ENCODE measurements at regions not wholly inside any gene's neighbourhood (a gene's known extent, or its start where the extent isn't known, plus 50 kb on each side); places are given as distances from the start of the nearest gene placed in this dataset.

- H3K36me3 ChIP-seq (ENCODE audit: insufficient read depth, low read length): no peaks in the 10 kb centered on the region
- no peaks in the 10 kb centered on the region for H3K27me3 ChIP-seq (ENCODE audit: insufficient read depth, low read length, poor library complexity)
- H3K4me3 ChIP-seq (ENCODE audit: low read depth in 1 of 2, low read length in 2 of 2): no peak overlapping the region
- H3K4me1 ChIP-seq (ENCODE audit: insufficient read depth, low read length): no peaks in the 10 kb centered on the region
- H3K27ac ChIP-seq (ENCODE audit: low read length): no peak overlapping the region
- no peak overlapping the region for H3K9ac ChIP-seq (ENCODE audit: low read depth, low read length)
- no peaks in the 10 kb centered on the region for H4K20me1 ChIP-seq (ENCODE audit: insufficient read depth, low read length)
- DNase-seq: no peak
- TF ChIP-seq EZH2 (IDR thresholded peaks at IDR 0.05; ENCODE audit: borderline replicate concordance, low read depth, low read length, severe bottlenecking) (no peak), CTCF (IDR thresholded peaks at IDR 0.05; ENCODE audit: borderline replicate concordance, extremely low read depth, low read length, poor library complexity, severe bottlenecking) (no peak)
- H3K4me2 ChIP-seq (ENCODE audit: insufficient read depth, low read length): no peak overlapping the region
- no peak for ATAC-seq (ENCODE audit: insufficient read depth, low read depth)
- no peaks in the 10 kb centered on the region for H3K79me2 ChIP-seq (ENCODE audit: insufficient read depth, low read length)
- no peak overlapping the region for H2AFZ ChIP-seq (ENCODE audit: low read depth, low read length)
- H3K9me3 ChIP-seq (ENCODE audit: insufficient read depth, low read length, severe bottlenecking): no peaks in the 10 kb centered on the region
Observed at GRCh38 chr7:67652937-67653336, 656.3 kb downstream of the TYW1 start.

GRCh38 chr7:67653856-67654454 is 657.3 kb downstream of the TYW1 start:
- Histone ChIP-seq H3K4me2 (ENCODE audit: insufficient read depth, low read length) (no peak overlapping the region), H3K4me1 (ENCODE audit: insufficient read depth, low read length) (no peaks in the 10 kb centered on the region), H3K27me3 (ENCODE audit: insufficient read depth, low read length, poor library complexity) (no peaks in the 10 kb centered on the region), H3K9me3 (ENCODE audit: insufficient read depth, low read length, severe bottlenecking) (no peaks in the 10 kb centered on the region), H2AFZ (ENCODE audit: low read depth, low read length) (no peak overlapping the region), H3K79me2 (ENCODE audit: insufficient read depth, low read length) (no peaks in the 10 kb centered on the region), H3K4me3 (ENCODE audit: low read depth in 1 of 2, low read length in 2 of 2) (no peak overlapping the region), H3K27ac (ENCODE audit: low read length) (no peak overlapping the region), H4K20me1 (ENCODE audit: insufficient read depth, low read length) (no peaks in the 10 kb centered on the region), H3K36me3 (ENCODE audit: insufficient read depth, low read length) (no peaks in the 10 kb centered on the region), H3K9ac (ENCODE audit: low read depth, low read length) (no peak overlapping the region)
- ATAC-seq (ENCODE audit: insufficient read depth, low read depth): no peak
- no peak for TF ChIP-seq EZH2 (IDR thresholded peaks at IDR 0.05; ENCODE audit: borderline replicate concordance, low read depth, low read length, severe bottlenecking)
- TF ChIP-seq CTCF (IDR thresholded peaks at IDR 0.05; ENCODE audit: borderline replicate concordance, extremely low read depth, low read length, poor library complexity, severe bottlenecking): no peak
- no peak for DNase-seq

- H3K27me3 ChIP-seq (ENCODE audit: insufficient read depth, low read length, poor library complexity): no peaks in the 10 kb centered on the region
- no peak overlapping the region for H2AFZ ChIP-seq (ENCODE audit: low read depth, low read length)
- no peak for TF ChIP-seq EZH2 (IDR thresholded peaks at IDR 0.05; ENCODE audit: borderline replicate concordance, low read depth, low read length, severe bottlenecking)
- TF ChIP-seq CTCF (IDR thresholded peaks at IDR 0.05; ENCODE audit: borderline replicate concordance, extremely low read depth, low read length, poor library complexity, severe bottlenecking): no peak
- H3K4me2 ChIP-seq (ENCODE audit: insufficient read depth, low read length): no peak overlapping the region
- ATAC-seq (ENCODE audit: insufficient read depth, low read depth) (no peak), DNase-seq (no peak)
- H3K9ac ChIP-seq (ENCODE audit: low read depth, low read length): no peak overlapping the region
- H3K4me1 ChIP-seq (ENCODE audit: insufficient read depth, low read length): no peaks in the 10 kb centered on the region
- H4K20me1 ChIP-seq (ENCODE audit: insufficient read depth, low read length): no peaks in the 10 kb centered on the region
- no peaks in the 10 kb centered on the region for H3K36me3 ChIP-seq (ENCODE audit: insufficient read depth, low read length)
- H3K4me3 ChIP-seq (ENCODE audit: low read depth in 1 of 2, low read length in 2 of 2): no peak overlapping the region
- no peak overlapping the region for H3K27ac ChIP-seq (ENCODE audit: low read length)
- H3K9me3 ChIP-seq (ENCODE audit: insufficient read depth, low read length, severe bottlenecking): no peaks in the 10 kb centered on the region
- no peaks in the 10 kb centered on the region for H3K79me2 ChIP-seq (ENCODE audit: insufficient read depth, low read length)
Observed at GRCh38 chr7:67654642-67655041, 658.0 kb downstream of the TYW1 start.

- Histone ChIP-seq H3K79me2 (ENCODE audit: insufficient read depth, low read length) (no peaks in the 10 kb centered on the region), H2AFZ (ENCODE audit: low read depth, low read length) (no peak overlapping the region), H3K36me3 (ENCODE audit: insufficient read depth, low read length) (no peaks in the 10 kb centered on the region), H3K9ac (ENCODE audit: low read depth, low read length) (no peak overlapping the region), H3K27me3 (ENCODE audit: insufficient read depth, low read length, poor library complexity) (no peaks in the 10 kb centered on the region), H4K20me1 (ENCODE audit: insufficient read depth, low read length) (no peaks in the 10 kb centered on the region), H3K4me1 (ENCODE audit: insufficient read depth, low read length) (no peaks in the 10 kb centered on the region), H3K9me3 (ENCODE audit: insufficient read depth, low read length, severe bottlenecking) (no peaks in the 10 kb centered on the region), H3K4me2 (ENCODE audit: insufficient read depth, low read length) (no peak overlapping the region), H3K4me3 (ENCODE audit: low read depth in 1 of 2, low read length in 2 of 2) (no peak overlapping the region), H3K27ac (ENCODE audit: low read length) (no peak overlapping the region)
- no peak for ATAC-seq (ENCODE audit: insufficient read depth, low read depth)
- DNase-seq: no peak
- TF ChIP-seq EZH2 (IDR thresholded peaks at IDR 0.05; ENCODE audit: borderline replicate concordance, low read depth, low read length, severe bottlenecking) (no peak), CTCF (IDR thresholded peaks at IDR 0.05; ENCODE audit: borderline replicate concordance, extremely low read depth, low read length, poor library complexity, severe bottlenecking) (no peak)
Observed at GRCh38 chr7:67655168-67655567, 658.5 kb downstream of the TYW1 start.

All from DND-41 (cell line).